ENCODE measurements at regions not wholly inside any gene's neighbourhood (a gene's known extent, or its start where the extent isn't known, plus 50 kb on each side); places are given as distances from the start of the nearest gene placed in this dataset.

DNA sequence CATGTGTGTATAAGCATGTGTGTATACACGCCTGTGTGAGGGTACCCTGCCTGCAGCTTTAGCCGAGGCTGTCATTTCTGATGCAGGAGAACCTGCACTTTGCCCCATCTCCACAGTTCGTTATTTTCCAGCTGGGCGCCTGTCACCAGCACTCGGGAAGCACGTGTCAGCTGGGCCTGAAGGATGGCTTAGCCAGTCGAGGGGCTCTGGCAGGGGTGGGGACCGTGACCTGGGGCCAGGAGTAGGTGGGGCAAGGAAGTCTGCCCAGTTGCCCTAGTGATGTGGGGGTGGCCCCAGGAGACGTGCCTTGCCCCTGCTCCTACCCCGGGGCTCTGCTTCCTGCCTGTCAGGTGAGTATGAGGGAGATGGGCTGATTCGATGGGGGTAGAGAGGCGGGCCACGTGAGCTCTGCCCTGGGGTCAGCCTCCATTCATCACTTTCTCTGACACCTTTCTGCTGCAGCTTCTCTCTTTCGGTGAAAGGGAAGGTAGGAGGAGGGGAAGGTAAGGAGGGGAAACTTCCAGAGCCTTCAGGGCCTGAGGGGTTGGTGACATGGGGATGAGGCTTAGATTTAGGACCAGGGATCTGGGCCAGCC is 130.6 kb upstream of the SKOR2 start:
- Mint-ChIP-seq H3K9me3 (no peaks in the 10 kb centered on the region), H3K4me3 (no peak overlapping the region), H3K4me1 (peaks cover under 1% of the 10 kb centered on the region; the same call in 2 of the 3 replicates), H3K27me3 (ENCODE audit: insufficient read depth, low read depth, poor library complexity) (peaks cover 4% of the 10 kb centered on the region), H3K27ac (no peak overlapping the region), H3K36me3 (ENCODE audit: low read depth) (no peaks in the 10 kb centered on the region)
- no peak overlapping the region for H3K4me2 ChIP-seq
- H3K9me2 ChIP-seq (ENCODE audit: insufficient read depth) = 0 out of 2 replicates have a peak, but pooled peaks cover 11% of the 10 kb centered on the region
- no peaks in the 10 kb centered on the region for H3F3A ChIP-seq (replicated peaks; ENCODE audit: low read depth)
- H2AFZ ChIP-seq = no peak overlapping the region
- ATAC-seq = no peak
- H3K4me1 ChIP-seq (ENCODE audit: insufficient read depth) = no peaks in the 10 kb centered on the region
- no peaks in the 10 kb centered on the region for H4K20me1 ChIP-seq (replicated peaks; ENCODE audit: insufficient read depth)
- H3K27me3 ChIP-seq (ENCODE audit: insufficient read depth) = no peaks in the 10 kb centered on the region
- no peak overlapping the region for H3K4me3 ChIP-seq
- no peak for DNase-seq (ENCODE audit: low spot score)
- TF ChIP-seq JUNB (IDR thresholded peaks at IDR 0.05; ENCODE audit: unreplicated experiment) = no peak
- no peak for TF ChIP-seq ZNF114 (CRISPR knock-in tag; IDR thresholded peaks at IDR 0.05)
- TF ChIP-seq ZNF331 (CRISPR knock-in tag; IDR thresholded peaks at IDR 0.05; ENCODE audit: low read depth) = no peak
- H3K36me3 ChIP-seq (ENCODE audit: insufficient read depth) = no peaks in the 10 kb centered on the region
- H3K79me2 ChIP-seq (replicated peaks; ENCODE audit: insufficient read depth) = no peaks in the 10 kb centered on the region
- no peak overlapping the region for H3K27ac ChIP-seq (ENCODE audit: low read depth)

DNA sequence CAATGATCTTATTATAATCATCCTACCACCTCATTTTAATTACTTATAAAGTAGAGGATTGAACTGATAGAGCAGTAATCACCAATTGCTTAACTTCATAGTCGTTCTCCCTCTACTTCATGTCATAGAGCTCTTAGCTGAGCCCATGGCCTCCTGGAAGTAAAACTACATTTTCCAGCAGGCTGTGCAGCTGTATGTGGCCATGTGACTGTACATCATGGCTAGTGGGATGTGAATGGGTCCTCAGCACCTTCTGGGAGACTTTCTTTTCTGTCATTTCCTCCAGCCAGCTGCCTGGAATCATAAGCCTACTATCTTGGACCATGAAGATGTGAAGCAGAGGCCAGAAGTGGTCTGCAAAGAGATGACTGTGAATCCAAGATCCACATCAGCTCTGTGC is 128.7 kb upstream of the SKOR2 start:
- H3K36me3 Mint-ChIP-seq (ENCODE audit: low read depth) = no peaks in the 10 kb centered on the region
- H3K27me3 Mint-ChIP-seq (ENCODE audit: insufficient read depth, low read depth, poor library complexity) = peaks cover 4% of the 10 kb centered on the region
- H3K4me1 ChIP-seq (ENCODE audit: insufficient read depth) = no peaks in the 10 kb centered on the region
- no peak overlapping the region for H3K4me2 ChIP-seq
- H3K4me3 ChIP-seq = no peak overlapping the region
- peaks cover 2% of the 10 kb centered on the region; the same call in 2 of the 3 replicates for H3K4me1 Mint-ChIP-seq
- no peak overlapping the region for H2AFZ ChIP-seq
- 0 out of 2 replicates have a peak, but pooled peaks cover 11% of the 10 kb centered on the region for H3K9me2 ChIP-seq (ENCODE audit: insufficient read depth)
- DNase-seq (ENCODE audit: low spot score) = no peak
- H3K27me3 ChIP-seq (ENCODE audit: insufficient read depth) = no peaks in the 10 kb centered on the region
- no peak overlapping the region for H3K27ac Mint-ChIP-seq
- H3K79me2 ChIP-seq (replicated peaks; ENCODE audit: insufficient read depth) = no peaks in the 10 kb centered on the region
- H3K4me3 Mint-ChIP-seq = no peak overlapping the region
- no peaks in the 10 kb centered on the region for H3K9me3 Mint-ChIP-seq
- no peak for ATAC-seq
- H4K20me1 ChIP-seq (replicated peaks; ENCODE audit: insufficient read depth) = no peaks in the 10 kb centered on the region
- no peaks in the 10 kb centered on the region for H3F3A ChIP-seq (replicated peaks; ENCODE audit: low read depth)
- H3K36me3 ChIP-seq (ENCODE audit: insufficient read depth) = no peaks in the 10 kb centered on the region
- H3K27ac ChIP-seq (ENCODE audit: low read depth) = no peak overlapping the region
- TF ChIP-seq EZH2phosphoT487 (IDR thresholded peaks at IDR 0.05; ENCODE audit: unreplicated experiment) = no peak
- TF ChIP-seq EZH2 (IDR thresholded peaks at IDR 0.05; ENCODE audit: low read depth, unreplicated experiment) = no peak
- TF ChIP-seq ZNF114 (CRISPR knock-in tag; IDR thresholded peaks at IDR 0.05) = no peak
- no peak for TF ChIP-seq CREB1 (CRISPR knock-in tag; IDR thresholded peaks at IDR 0.05; ENCODE audit: low read depth)
- TF ChIP-seq, protein P1, sequence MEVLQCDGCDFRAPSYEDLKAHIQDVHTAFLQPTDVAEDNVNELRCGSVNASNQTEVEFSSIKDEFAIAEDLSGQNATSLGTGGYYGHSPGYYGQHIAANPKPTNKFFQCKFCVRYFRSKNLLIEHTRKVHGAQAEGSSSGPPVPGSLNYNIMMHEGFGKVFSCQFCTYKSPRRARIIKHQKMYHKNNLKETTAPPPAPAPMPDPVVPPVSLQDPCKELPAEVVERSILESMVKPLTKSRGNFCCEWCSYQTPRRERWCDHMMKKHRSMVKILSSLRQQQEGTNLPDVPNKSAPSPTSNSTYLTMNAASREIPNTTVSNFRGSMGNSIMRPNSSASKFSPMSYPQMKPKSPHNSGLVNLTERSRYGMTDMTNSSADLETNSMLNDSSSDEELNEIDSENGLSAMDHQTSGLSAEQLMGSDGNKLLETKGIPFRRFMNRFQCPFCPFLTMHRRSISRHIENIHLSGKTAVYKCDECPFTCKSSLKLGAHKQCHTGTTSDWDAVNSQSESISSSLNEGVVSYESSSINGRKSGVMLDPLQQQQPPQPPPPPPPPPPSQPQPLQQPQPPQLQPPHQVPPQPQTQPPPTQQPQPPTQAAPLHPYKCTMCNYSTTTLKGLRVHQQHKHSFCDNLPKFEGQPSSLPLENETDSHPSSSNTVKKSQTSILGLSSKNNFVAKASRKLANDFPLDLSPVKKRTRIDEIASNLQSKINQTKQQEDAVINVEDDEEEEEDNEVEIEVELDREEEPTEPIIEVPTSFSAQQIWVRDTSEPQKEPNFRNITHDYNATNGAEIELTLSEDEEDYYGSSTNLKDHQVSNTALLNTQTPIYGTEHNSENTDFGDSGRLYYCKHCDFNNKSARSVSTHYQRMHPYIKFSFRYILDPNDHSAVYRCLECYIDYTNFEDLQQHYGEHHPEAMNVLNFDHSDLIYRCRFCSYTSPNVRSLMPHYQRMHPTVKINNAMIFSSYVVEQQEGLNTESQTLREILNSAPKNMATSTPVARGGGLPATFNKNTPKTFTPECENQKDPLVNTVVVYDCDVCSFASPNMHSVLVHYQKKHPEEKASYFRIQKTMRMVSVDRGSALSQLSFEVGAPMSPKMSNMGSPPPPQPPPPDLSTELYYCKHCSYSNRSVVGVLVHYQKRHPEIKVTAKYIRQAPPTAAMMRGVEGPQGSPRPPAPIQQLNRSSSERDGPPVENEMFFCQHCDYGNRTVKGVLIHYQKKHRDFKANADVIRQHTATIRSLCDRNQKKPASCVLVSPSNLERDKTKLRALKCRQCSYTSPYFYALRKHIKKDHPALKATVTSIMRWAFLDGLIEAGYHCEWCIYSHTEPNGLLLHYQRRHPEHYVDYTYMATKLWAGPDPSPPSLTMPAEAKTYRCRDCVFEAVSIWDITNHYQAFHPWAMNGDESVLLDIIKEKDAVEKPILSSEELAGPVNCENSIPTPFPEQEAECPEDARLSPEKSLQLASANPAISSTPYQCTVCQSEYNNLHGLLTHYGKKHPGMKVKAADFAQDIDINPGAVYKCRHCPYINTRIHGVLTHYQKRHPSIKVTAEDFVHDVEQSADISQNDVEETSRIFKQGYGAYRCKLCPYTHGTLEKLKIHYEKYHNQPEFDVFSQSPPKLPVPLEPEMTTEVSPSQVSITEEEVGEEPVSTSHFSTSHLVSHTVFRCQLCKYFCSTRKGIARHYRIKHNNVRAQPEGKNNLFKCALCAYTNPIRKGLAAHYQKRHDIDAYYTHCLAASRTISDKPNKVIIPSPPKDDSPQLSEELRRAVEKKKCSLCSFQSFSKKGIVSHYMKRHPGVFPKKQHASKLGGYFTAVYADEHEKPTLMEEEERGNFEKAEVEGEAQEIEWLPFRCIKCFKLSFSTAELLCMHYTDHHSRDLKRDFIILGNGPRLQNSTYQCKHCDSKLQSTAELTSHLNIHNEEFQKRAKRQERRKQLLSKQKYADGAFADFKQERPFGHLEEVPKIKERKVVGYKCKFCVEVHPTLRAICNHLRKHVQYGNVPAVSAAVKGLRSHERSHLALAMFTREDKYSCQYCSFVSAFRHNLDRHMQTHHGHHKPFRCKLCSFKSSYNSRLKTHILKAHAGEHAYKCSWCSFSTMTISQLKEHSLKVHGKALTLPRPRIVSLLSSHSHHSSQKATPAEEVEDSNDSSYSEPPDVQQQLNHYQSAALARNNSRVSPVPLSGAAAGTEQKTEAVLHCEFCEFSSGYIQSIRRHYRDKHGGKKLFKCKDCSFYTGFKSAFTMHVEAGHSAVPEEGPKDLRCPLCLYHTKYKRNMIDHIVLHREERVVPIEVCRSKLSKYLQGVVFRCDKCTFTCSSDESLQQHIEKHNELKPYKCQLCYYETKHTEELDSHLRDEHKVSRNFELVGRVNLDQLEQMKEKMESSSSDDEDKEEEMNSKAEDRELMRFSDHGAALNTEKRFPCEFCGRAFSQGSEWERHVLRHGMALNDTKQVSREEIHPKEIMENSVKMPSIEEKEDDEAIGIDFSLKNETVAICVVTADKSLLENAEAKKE (CRISPR knock-in tag; IDR thresholded peaks at IDR 0.05) = no peak
- TF ChIP-seq, protein P2, sequence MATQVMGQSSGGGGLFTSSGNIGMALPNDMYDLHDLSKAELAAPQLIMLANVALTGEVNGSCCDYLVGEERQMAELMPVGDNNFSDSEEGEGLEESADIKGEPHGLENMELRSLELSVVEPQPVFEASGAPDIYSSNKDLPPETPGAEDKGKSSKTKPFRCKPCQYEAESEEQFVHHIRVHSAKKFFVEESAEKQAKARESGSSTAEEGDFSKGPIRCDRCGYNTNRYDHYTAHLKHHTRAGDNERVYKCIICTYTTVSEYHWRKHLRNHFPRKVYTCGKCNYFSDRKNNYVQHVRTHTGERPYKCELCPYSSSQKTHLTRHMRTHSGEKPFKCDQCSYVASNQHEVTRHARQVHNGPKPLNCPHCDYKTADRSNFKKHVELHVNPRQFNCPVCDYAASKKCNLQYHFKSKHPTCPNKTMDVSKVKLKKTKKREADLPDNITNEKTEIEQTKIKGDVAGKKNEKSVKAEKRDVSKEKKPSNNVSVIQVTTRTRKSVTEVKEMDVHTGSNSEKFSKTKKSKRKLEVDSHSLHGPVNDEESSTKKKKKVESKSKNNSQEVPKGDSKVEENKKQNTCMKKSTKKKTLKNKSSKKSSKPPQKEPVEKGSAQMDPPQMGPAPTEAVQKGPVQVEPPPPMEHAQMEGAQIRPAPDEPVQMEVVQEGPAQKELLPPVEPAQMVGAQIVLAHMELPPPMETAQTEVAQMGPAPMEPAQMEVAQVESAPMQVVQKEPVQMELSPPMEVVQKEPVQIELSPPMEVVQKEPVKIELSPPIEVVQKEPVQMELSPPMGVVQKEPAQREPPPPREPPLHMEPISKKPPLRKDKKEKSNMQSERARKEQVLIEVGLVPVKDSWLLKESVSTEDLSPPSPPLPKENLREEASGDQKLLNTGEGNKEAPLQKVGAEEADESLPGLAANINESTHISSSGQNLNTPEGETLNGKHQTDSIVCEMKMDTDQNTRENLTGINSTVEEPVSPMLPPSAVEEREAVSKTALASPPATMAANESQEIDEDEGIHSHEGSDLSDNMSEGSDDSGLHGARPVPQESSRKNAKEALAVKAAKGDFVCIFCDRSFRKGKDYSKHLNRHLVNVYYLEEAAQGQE (IDR thresholded peaks at IDR 0.05; ENCODE audit: unreplicated experiment) = no peak
- TF ChIP-seq STAT1 (IDR thresholded peaks at IDR 0.05; ENCODE audit: unreplicated experiment) = no peak
- no peak for TF ChIP-seq JUNB (IDR thresholded peaks at IDR 0.05; ENCODE audit: unreplicated experiment)
- TF ChIP-seq, protein P3, sequence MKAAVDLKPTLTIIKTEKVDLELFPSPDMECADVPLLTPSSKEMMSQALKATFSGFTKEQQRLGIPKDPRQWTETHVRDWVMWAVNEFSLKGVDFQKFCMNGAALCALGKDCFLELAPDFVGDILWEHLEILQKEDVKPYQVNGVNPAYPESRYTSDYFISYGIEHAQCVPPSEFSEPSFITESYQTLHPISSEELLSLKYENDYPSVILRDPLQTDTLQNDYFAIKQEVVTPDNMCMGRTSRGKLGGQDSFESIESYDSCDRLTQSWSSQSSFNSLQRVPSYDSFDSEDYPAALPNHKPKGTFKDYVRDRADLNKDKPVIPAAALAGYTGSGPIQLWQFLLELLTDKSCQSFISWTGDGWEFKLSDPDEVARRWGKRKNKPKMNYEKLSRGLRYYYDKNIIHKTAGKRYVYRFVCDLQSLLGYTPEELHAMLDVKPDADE (IDR thresholded peaks at IDR 0.05) = no peak
- no peak for TF ChIP-seq POLR2AphosphoS5 (IDR thresholded peaks at IDR 0.05; ENCODE audit: low read depth)
- TF ChIP-seq NANOG (IDR thresholded peaks at IDR 0.05; ENCODE audit: borderline replicate concordance) = no peak
